ENCODE measurements at regions not wholly inside any gene's neighbourhood (a gene's known extent, or its start where the extent isn't known, plus 50 kb on each side); places are given as distances from the start of the nearest gene placed in this dataset.
"Not testable (repeated sequence)": the region's sequence is repeated elsewhere in the genome, so short reads cannot be mapped to it uniquely, and the experiment has no call there.

GRCh38 chr4:57371671-57372070, 261.5 kb upstream of the IGFBP7 start:
- Histone ChIP-seq H3K4me3 (no peak overlapping the region), H3K4me1 (no peaks in the 10 kb centered on the region), H3K27ac (no peak overlapping the region), H3K27me3 (no peaks in the 10 kb centered on the region), H4K20me1 (no peaks in the 10 kb centered on the region), H3K4me2 (no peak overlapping the region), H3K9me3 (no peaks in the 10 kb centered on the region; the same call in 1 of the 2 replicates), H3K36me3 (no peaks in the 10 kb centered on the region), H3K9ac (no peak overlapping the region)
- no peak for TF ChIP-seq Cebpa-rat (IDR thresholded peaks at IDR 0.05)

DNA sequence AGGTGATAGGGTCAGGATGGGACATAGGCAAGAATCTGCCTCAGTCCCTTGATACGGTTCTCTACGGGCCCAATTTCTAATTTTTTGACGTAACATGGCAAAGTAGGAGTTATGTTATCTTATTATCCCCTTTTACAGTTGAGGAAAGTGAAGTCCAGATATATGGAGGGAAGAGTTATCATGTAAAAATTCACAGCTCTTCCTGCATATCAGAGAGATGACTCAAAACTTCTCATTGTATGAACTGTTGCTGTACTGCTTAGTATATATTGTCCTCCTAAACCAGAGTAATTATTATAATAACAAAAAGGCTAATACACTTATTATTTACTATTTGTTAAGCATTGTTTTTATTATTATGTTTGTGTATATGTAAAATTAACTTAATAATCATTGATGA, 260.5 kb upstream of the IGFBP7 start:
- Histone ChIP-seq H4K20me1 (no peaks in the 10 kb centered on the region), H3K4me1 (no peaks in the 10 kb centered on the region), H3K9ac (no peak overlapping the region), H3K36me3 (no peaks in the 10 kb centered on the region), H3K4me2 (no peak overlapping the region), H3K4me3 (no peak overlapping the region), H3K9me3 (no peaks in the 10 kb centered on the region; the same call in 1 of the 2 replicates), H3K27ac (no peak overlapping the region), H3K27me3 (no peaks in the 10 kb centered on the region)
- TF ChIP-seq Cebpa-rat (IDR thresholded peaks at IDR 0.05), result no peak

GRCh38 chr4:57369446-57369845, 259.3 kb upstream of the IGFBP7 start:
- H3K27ac ChIP-seq, result no peak overlapping the region
- H3K27me3 ChIP-seq, result no peaks in the 10 kb centered on the region
- H3K4me3 ChIP-seq, result no peak overlapping the region
- no peaks in the 10 kb centered on the region for H3K36me3 ChIP-seq
- no peak for TF ChIP-seq Cebpa-rat (IDR thresholded peaks at IDR 0.05)
- no peaks in the 10 kb centered on the region for H3K4me1 ChIP-seq
- H4K20me1 ChIP-seq, result no peaks in the 10 kb centered on the region
- no peak overlapping the region for H3K4me2 ChIP-seq
- no peaks in the 10 kb centered on the region for H3K9me3 ChIP-seq
- H3K9ac ChIP-seq, result no peak overlapping the region

DNA sequence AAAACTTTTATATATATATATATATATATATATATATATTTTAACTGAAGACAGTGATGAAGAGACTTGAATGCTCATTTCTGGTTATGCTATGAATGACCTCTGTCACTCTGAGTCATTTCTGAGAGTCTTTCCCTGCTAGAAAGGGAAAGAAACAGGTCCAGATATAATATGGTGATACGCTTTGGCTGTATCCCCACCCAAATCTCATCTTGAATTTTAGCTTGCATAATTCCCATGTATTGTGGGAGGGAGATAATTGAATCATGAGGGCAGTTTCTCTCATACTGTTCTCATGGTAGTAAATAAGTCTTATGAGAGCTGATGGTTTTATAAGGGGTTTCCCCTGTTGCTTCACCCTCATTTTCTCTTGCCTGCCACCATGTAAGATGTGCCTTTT, 254.1 kb upstream of the IGFBP7 start:
- H3K9ac ChIP-seq, result no peak overlapping the region
- no peak overlapping the region for H3K4me2 ChIP-seq
- H3K27me3 ChIP-seq, result no peaks in the 10 kb centered on the region
- no peak overlapping the region for H3K27ac ChIP-seq
- H3K4me3 ChIP-seq, result no peak overlapping the region
- H3K4me1 ChIP-seq, result no peaks in the 10 kb centered on the region
- no peaks in the 10 kb centered on the region for H3K36me3 ChIP-seq
- no peaks in the 10 kb centered on the region for H3K9me3 ChIP-seq
- no peak for TF ChIP-seq Cebpa-rat (IDR thresholded peaks at IDR 0.05)
- H4K20me1 ChIP-seq, result no peaks in the 10 kb centered on the region

GRCh38 chr4:57363346-57363745, 253.2 kb upstream of the IGFBP7 start:
- no peaks in the 10 kb centered on the region for H3K27me3 ChIP-seq
- no peak overlapping the region for H3K4me3 ChIP-seq
- no peak for TF ChIP-seq Cebpa-rat (IDR thresholded peaks at IDR 0.05)
- no peaks in the 10 kb centered on the region for H3K36me3 ChIP-seq
- H4K20me1 ChIP-seq, result no peaks in the 10 kb centered on the region
- no peak overlapping the region for H3K4me2 ChIP-seq
- H3K9me3 ChIP-seq, result no peaks in the 10 kb centered on the region
- no peak overlapping the region for H3K27ac ChIP-seq
- no peak overlapping the region for H3K9ac ChIP-seq
- H3K4me1 ChIP-seq, result no peaks in the 10 kb centered on the region

GRCh38 chr4:57360681-57361080, 250.5 kb upstream of the IGFBP7 start:
- H3K9ac ChIP-seq, result no peak overlapping the region
- no peak overlapping the region for H3K4me3 ChIP-seq
- no peaks in the 10 kb centered on the region for H3K9me3 ChIP-seq
- no peak for TF ChIP-seq Cebpa-rat (IDR thresholded peaks at IDR 0.05)
- no peak overlapping the region for H3K4me2 ChIP-seq
- H3K27me3 ChIP-seq, result no peaks in the 10 kb centered on the region
- no peaks in the 10 kb centered on the region for H3K36me3 ChIP-seq
- no peaks in the 10 kb centered on the region for H3K4me1 ChIP-seq
- no peak overlapping the region for H3K27ac ChIP-seq
- H4K20me1 ChIP-seq, result no peaks in the 10 kb centered on the region

- no peak for TF ChIP-seq Cebpa-rat (IDR thresholded peaks at IDR 0.05)
- H3K4me3 ChIP-seq, result no peak overlapping the region
- H3K4me1 ChIP-seq, result no peaks in the 10 kb centered on the region
- H3K9me3 ChIP-seq, result no peaks in the 10 kb centered on the region
- no peak overlapping the region for H3K27ac ChIP-seq
- H3K36me3 ChIP-seq, result no peaks in the 10 kb centered on the region
- H3K9ac ChIP-seq, result no peak overlapping the region
- no peak overlapping the region for H3K4me2 ChIP-seq
- no peaks in the 10 kb centered on the region for H4K20me1 ChIP-seq
- H3K27me3 ChIP-seq, result no peaks in the 10 kb centered on the region
These were observed 245.0 kb upstream of the IGFBP7 start for GRCh38 chr4:57355101-57355665.

DNA sequence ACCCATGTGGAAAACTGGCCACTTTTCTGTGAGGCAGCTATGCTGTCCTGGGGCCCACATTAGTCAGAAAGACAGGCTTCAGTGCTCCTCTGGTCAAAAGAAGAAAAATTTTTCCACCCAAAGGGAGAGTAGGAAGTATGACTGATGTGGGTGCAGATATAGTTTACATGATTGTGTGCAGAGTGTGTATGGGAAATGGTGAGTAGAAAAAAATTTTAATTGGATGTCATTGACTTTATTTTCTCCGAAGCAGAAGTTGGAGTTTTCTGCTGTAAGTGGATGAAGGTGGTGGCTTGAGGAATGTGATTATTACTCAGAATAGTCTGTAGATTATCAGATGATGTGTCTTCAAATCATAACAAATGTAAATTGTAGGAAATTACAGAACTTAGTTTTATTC, 241.5 kb upstream of the IGFBP7 start:
- Histone ChIP-seq H3K4me1 (no peaks in the 10 kb centered on the region), H3K27me3 (no peaks in the 10 kb centered on the region), H3K9ac (no peak overlapping the region), H3K36me3 (no peaks in the 10 kb centered on the region), H3K4me2 (no peak overlapping the region), H3K9me3 (no peaks in the 10 kb centered on the region), H3K27ac (no peak overlapping the region), H4K20me1 (no peaks in the 10 kb centered on the region), H3K4me3 (no peak overlapping the region)
- no peak for TF ChIP-seq Cebpa-rat (IDR thresholded peaks at IDR 0.05)

- H3K4me2 ChIP-seq, result no peak overlapping the region
- no peak overlapping the region for H3K27ac ChIP-seq
- no peaks in the 10 kb centered on the region for H3K36me3 ChIP-seq
- no peak overlapping the region for H3K4me3 ChIP-seq
- H3K27me3 ChIP-seq, result no peaks in the 10 kb centered on the region
- H4K20me1 ChIP-seq, result no peaks in the 10 kb centered on the region
- H3K9ac ChIP-seq, result no peak overlapping the region
- TF ChIP-seq Cebpa-rat (IDR thresholded peaks at IDR 0.05), result no peak
- no peaks in the 10 kb centered on the region for H3K4me1 ChIP-seq
- no peaks in the 10 kb centered on the region for H3K9me3 ChIP-seq
These were observed 234.1 kb upstream of the IGFBP7 start for GRCh38 chr4:57344296-57344695.

DNA sequence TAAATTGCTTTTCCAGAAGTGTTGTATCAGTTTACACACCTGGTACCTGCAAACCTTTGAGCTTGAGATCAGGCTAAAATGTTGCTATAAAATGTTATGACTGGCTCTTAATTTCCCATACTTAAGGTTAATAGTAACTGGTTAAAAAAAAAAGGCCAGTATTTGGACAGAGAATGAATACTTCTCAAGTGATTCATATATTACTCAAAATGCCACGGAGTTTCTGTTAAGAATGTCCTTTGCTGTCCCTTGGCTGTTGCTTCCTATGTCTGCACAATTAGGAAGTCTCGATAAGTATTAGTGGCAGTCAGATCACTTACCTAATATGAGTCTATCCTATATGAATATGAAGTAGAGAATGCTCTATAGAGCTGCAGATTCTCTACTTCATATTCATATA, 232.2 kb upstream of the IGFBP7 start:
- no peak overlapping the region for H3K27ac ChIP-seq
- H3K4me1 ChIP-seq, result no peaks in the 10 kb centered on the region
- no peaks in the 10 kb centered on the region for H3K27me3 ChIP-seq
- H3K36me3 ChIP-seq, result no peaks in the 10 kb centered on the region
- H3K9ac ChIP-seq, result no peak overlapping the region
- no peak for TF ChIP-seq Cebpa-rat (IDR thresholded peaks at IDR 0.05)
- H3K9me3 ChIP-seq, result no peaks in the 10 kb centered on the region
- H4K20me1 ChIP-seq, result no peaks in the 10 kb centered on the region
- no peak overlapping the region for H3K4me3 ChIP-seq
- H3K4me2 ChIP-seq, result no peak overlapping the region

DNA sequence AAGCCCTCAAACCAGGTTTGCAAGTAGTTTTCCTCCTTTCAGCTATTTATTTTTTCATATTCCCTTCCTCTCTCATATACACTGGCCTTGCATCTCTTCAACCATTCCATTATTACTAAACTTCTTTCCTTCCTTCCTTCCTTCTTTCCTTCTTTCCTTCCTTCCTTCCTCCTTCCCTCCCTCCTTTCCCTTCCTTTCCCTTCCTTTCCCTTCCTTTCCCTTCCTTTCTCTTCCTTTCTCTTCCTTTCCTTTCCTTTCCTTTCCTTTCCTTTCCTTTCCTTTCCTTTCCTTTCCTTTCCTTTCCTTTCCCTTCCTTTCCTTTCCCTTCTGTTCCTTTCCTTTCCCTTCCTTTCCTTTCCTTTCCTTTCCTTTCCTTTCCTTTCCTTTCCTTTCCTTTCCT, 228.7 kb upstream of the IGFBP7 start:
- H3K4me2 ChIP-seq, H3K36me3 ChIP-seq, H4K20me1 ChIP-seq, H3K4me3 ChIP-seq, H3K27ac ChIP-seq, H3K9me3 ChIP-seq, H3K4me1 ChIP-seq, H3K27me3 ChIP-seq, H3K9ac ChIP-seq: not testable (repeated sequence)

All from BLaER1 (cell line).